K562 (cell line): ENCODE measurements at regions not wholly inside any gene's neighbourhood (a gene's known extent, or its start where the extent isn't known, plus 50 kb on each side); places are given as distances from the start of the nearest gene placed in this dataset.
A peak's percentile ranks its signal among the peaks of the same experiment; 100 is the strongest.

Experiments
- ATAC-seq: fragments of 200-7000 bp; cut with Tn5 transposase; 3 replicates; pipeline ENCODE4 v1.9.1; 2020; ENCODE audit warnings: moderate library complexity
- BruUV-seq: library from RNA; stranded (reverse); fragments of 400-500 nt; replicated peaks from 2 replicates; lab custom pipeline; 2021; lab: Mats Ljungman, UMichigan
- CTCF ChIA-PET: fragments of 300-600 bp; formaldehyde crosslinking; extraction: SDS; loops from one replicate; lab custom pipeline; 2021; ENCODE audit warnings: low intra/inter-chr PET ratio; lab: Yijun Ruan, JAX
- POLR2A ChIA-PET: fragments of 300-600, 350-650 bp; sonication (Branson Sonifier 250); formaldehyde crosslinking; extraction: SDS; loops from one replicate; lab custom pipeline; 2021; ENCODE audit warnings: antibody characterized with exemption, inconsistent platforms; lab: Yijun Ruan, JAX
- DNase-seq, 4 experiments: peaks; one replicate each; pipeline versions ENCODE4 v3.0.0 to v3.0.0-alpha.2; 2011 to 2018; ENCODE audit warnings: low spot score in 3 of 4, mixed read lengths in 3 of 4; ENCODE audit errors: extremely low read depth in 1 of 4
- FAIRE-seq: peaks from 2 replicates; lab custom pipeline; 2011; peaks lifted over from hg19 to GRCh38; lab: Jason Lieb, UNC
- H2AFZ ChIP-seq: 2 replicates; pipeline ENCODE4 v1.6.0; 2011; ENCODE audit warnings: low read depth, low read length, control low read depth, inconsistent platforms
- H3K27ac ChIP-seq: fragments of 200-600 bp; 3 replicates; pipeline ENCODE4 v1.8.0; 2011; ENCODE audit warnings: low read depth, mild to moderate bottlenecking, control low read depth, inconsistent platforms, low read length, moderate library complexity, mixed read lengths; ENCODE audit errors: extremely low read depth
- H3K27me3 ChIP-seq, 2 experiments: fragments of 300-600 bp in 1 of 2; 2 replicates in 1 of 2; 3 replicates in 1 of 2; pipeline versions ENCODE4 v1.6.0 to v1.8.0; 2011; ENCODE audit warnings: inconsistent platforms in 2 of 2, low read length in 2 of 2, mild to moderate bottlenecking in 1 of 2, mixed read lengths in 1 of 2, moderate library complexity in 1 of 2; ENCODE audit not compliant: control insufficient read depth in 2 of 2, insufficient read depth in 2 of 2
- H3K36me3 ChIP-seq: fragments of 300-600 bp; 3 replicates; pipeline ENCODE4 v1.8.0; 2011; ENCODE audit warnings: mild to moderate bottlenecking, low read length, inconsistent platforms; ENCODE audit not compliant: control insufficient read depth, insufficient read depth
- H3K4me1 ChIP-seq, 2 experiments: fragments of 200-600 bp in 1 of 2; replicated peaks in 1 of 2; 2 replicates in 1 of 2; 3 replicates in 1 of 2; pipeline versions ENCODE4 v1.5.1 to v1.8.0; 2011; ENCODE audit warnings: inconsistent platforms in 2 of 2, low read length in 2 of 2, mild to moderate bottlenecking in 1 of 2, mixed read lengths in 1 of 2, moderate library complexity in 1 of 2; ENCODE audit not compliant: control insufficient read depth in 2 of 2, insufficient read depth in 2 of 2
- H3K4me2 ChIP-seq: 2 replicates; pipeline ENCODE4 v1.6.1; 2011; ENCODE audit warnings: low read length, control low read depth, inconsistent platforms, mixed read lengths; ENCODE audit not compliant: insufficient read depth
- H3K4me3 ChIP-seq: fragments of 200-600 bp; sonication (generic), shearing (Covaris generic); 2 replicates; pipeline ENCODE4 v1.5.1; 2016; ENCODE audit warnings: control low read depth, inconsistent platforms
- H3K79me2 ChIP-seq: fragments of 200-600 bp; 3 replicates; pipeline ENCODE4 v1.8.0; 2011; ENCODE audit warnings: low read length, inconsistent platforms; ENCODE audit not compliant: control insufficient read depth, insufficient read depth
- H3K9ac ChIP-seq, 2 experiments: 2 replicates each; pipeline versions ENCODE4 v1.6.0 to v1.6.1; 2011; ENCODE audit warnings: low read depth in 2 of 2, low read length in 2 of 2, control low read depth in 1 of 2, inconsistent platforms in 1 of 2, mild to moderate bottlenecking in 1 of 2, mixed read lengths in 1 of 2; ENCODE audit not compliant: insufficient read depth in 1 of 2
- H3K9me1 ChIP-seq: one replicate; pipeline ENCODE4 v1.6.0; 2011; ENCODE audit warnings: inconsistent platforms, mild to moderate bottlenecking, low read length, moderate library complexity; ENCODE audit not compliant: control insufficient read depth, insufficient read depth
- H3K9me3 ChIP-seq: replicated peaks from 2 replicates; pipeline ENCODE4 v1.5.1; 2011; ENCODE audit warnings: low read depth, low read length, inconsistent platforms; ENCODE audit not compliant: control insufficient read depth, insufficient read depth
- H4K20me1 ChIP-seq: replicated peaks from 2 replicates; pipeline ENCODE4 v1.6.1; 2011; ENCODE audit warnings: low read length, inconsistent platforms, mixed read lengths; ENCODE audit not compliant: control insufficient read depth, insufficient read depth
- BHLHE40 ChIP-seq: IDR thresholded peaks from 2 replicates; pipeline ENCODE4 v1.6.1; 2011; ENCODE audit warnings: low read length, improper control_type of control experiment
- GATA2 ChIP-seq: sonication (generic); formaldehyde crosslinking; IDR thresholded peaks from 2 replicates; pipeline ENCODE4 v1.4.0; 2020; ENCODE audit warnings: mild to moderate bottlenecking, missing genetic modification reagents
- MCM3 ChIP-seq: fragments of 450-650 bp; IDR thresholded peaks from 2 replicates; pipeline ENCODE4 v1.6.1; 2016
- NCOA6 ChIP-seq: fragments of 450-650 bp; IDR thresholded peaks from 2 replicates; pipeline ENCODE4 v1.6.1; 2017; ENCODE audit warnings: mild to moderate bottlenecking
- NFE2L1 ChIP-seq: fragments of 450-650 bp; IDR thresholded peaks from 2 replicates; pipeline ENCODE4 v1.6.1; 2016; ENCODE audit warnings: missing genetic modification characterization, low read depth, mild to moderate bottlenecking, missing compliant biosample characterization, moderate library complexity, borderline replicate concordance
- NR2C2 ChIP-seq, 2 experiments: fragments of 200-800 bp in 1 of 2; sonication (Bioruptor generic) in 1 of 2; sonication (generic) in 1 of 2; formaldehyde crosslinking in 1 of 2; IDR thresholded peaks; 2 replicates each; pipeline versions ENCODE4 v1.6.1 to v1.8.0; 2016 to 2022; ENCODE audit warnings: mild to moderate bottlenecking in 1 of 2, missing compliant biosample characterization in 1 of 2, missing genetic modification characterization in 1 of 2, missing genetic modification reagents in 1 of 2
- RCOR1 ChIP-seq, 2 experiments: IDR thresholded peaks; 2 replicates each; pipeline ENCODE4 v1.6.1; 2012; ENCODE audit warnings: low read depth in 2 of 2, low read length in 2 of 2, borderline replicate concordance in 1 of 2, improper control_type of control experiment in 1 of 2
- SP1 ChIP-seq: sonication (generic); formaldehyde crosslinking; IDR thresholded peaks from 2 replicates; pipeline ENCODE4 v1.8.1; 2022; ENCODE audit warnings: mild to moderate bottlenecking, missing genetic modification reagents
- TCF3 ChIP-seq: sonication (generic); formaldehyde crosslinking; IDR thresholded peaks from 2 replicates; pipeline ENCODE4 v1.4.0; 2020; ENCODE audit warnings: mild to moderate bottlenecking, missing genetic modification reagents
- ZFP1 ChIP-seq: fragments of 450-650 bp; formaldehyde crosslinking; IDR thresholded peaks from 2 replicates; pipeline ENCODE4 v1.4.0; 2020; ENCODE audit warnings: mild to moderate bottlenecking, mixed read lengths
- ZNF253 ChIP-seq: fragments of 250-450 bp; sonication (Bioruptor Pico); conservative IDR thresholded peaks from 2 replicates; pipeline ENCODE4 v1.6.1; 2021; ENCODE audit warnings: mild to moderate bottlenecking
- ZNF384 ChIP-seq: IDR thresholded peaks from 2 replicates; pipeline ENCODE4 v1.6.1; 2012; ENCODE audit warnings: low read depth, low read length, improper control_type of control experiment
- WGBS: fragments of 100-300 bp; shearing (Covaris generic); methylation state at CpG from one replicate; pipeline ENCODE4 v1.1.6; 2016; ENCODE audit warnings: low coverage, mixed read lengths; ENCODE audit not compliant: insufficient coverage; ENCODE audit errors: missing lambda C conversion rate; 5-methylcytosine and 5-hydroxymethylcytosine counted together
- in situ Hi-C: fragments of 300-500 bp; cut with MboI; formaldehyde crosslinking; loops from 4 replicates; pipeline ENCODE4 v1.15.0; 2018; ENCODE audit warnings: inconsistent platforms, mixed read lengths
- intact Hi-C: fragments of 100-400 bp; cut with micrococcal nuclease; formaldehyde crosslinking; loops from 2 replicates; pipeline ENCODE4 v1.14.2; 2022
- TF ChIP-seq, protein P1 (sequence below): fragments of 250-450 bp; sonication (Bioruptor Pico); IDR thresholded peaks from 2 replicates; pipeline ENCODE4 v1.6.1; 2021; ENCODE audit warnings: mild to moderate bottlenecking
- TF ChIP-seq, protein P2 (sequence below): fragments of 450-650 bp; formaldehyde crosslinking; IDR thresholded peaks from 2 replicates; pipeline ENCODE4 v1.4.0; 2022; ENCODE audit warnings: missing genetic modification characterization
- TF ChIP-seq, protein P3 (sequence below): sonication (generic); formaldehyde crosslinking; IDR thresholded peaks from 2 replicates; pipeline ENCODE4 v1.8.0; 2022; ENCODE audit warnings: mild to moderate bottlenecking, low read depth, missing genetic modification reagents
- TF ChIP-seq, protein P4 (sequence below): sonication (generic); formaldehyde crosslinking; IDR thresholded peaks from 2 replicates; pipeline ENCODE4 v1.8.0; 2022; ENCODE audit warnings: missing genetic modification reagents, mild to moderate bottlenecking, borderline replicate concordance

DNA sequence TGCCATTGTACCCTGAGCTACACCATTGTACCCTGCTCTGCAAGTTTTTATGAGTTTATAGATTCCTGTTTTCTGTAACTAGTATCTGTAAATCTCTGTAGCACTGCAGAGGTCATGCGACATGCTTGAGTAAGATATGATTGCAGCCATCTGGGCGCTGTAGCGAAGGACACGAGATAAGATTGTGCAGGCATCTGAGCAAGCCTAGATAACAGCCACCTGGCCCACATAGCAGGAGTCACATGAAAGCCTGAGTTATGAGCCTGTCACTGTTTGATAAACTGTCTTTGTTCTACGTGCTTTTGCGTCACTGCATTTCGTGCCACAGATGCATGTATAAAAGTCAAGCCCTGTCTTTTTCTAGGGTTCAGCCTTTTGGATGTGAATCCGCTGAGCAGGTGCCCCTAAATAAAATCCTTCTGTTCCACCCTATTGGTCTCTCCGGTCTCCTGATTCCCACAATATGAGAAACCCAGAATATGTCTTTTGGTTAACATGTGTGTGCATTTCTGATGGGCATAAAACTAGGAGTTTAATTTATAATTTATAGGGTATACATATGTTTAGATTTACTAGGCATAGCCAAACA, 327.6 kb upstream of the MAOA start (continued):
- TF ChIP-seq, protein P1, sequence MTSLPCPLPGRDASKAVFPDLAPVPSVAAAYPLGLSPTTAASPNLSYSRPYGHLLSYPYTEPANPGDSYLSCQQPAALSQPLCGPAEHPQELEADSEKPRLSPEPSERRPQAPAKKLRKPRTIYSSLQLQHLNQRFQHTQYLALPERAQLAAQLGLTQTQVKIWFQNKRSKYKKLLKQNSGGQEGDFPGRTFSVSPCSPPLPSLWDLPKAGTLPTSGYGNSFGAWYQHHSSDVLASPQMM (CRISPR knock-in tag), result no peak
- TF ChIP-seq NFE2L1 (no peak), RCOR1 (IDR thresholded peaks at IDR 0.05; ENCODE audit: borderline replicate concordance in 1 of 2, low read depth in 2 of 2, low read length in 2 of 2) (peak in 1 of 2 experiments; percentile 78; a peak in 2 of 4 replicates), BHLHE40 (peak; percentile 48; the same call in 1 of the 2 replicates), NCOA6 (no peak), ZNF253 (CRISPR knock-in tag) (no peak), TCF3 (CRISPR knock-in tag) (peak; percentile 90), SP1 (CRISPR knock-in tag) (no peak), GATA2 (peak; percentile 63), NR2C2 (CRISPR knock-in tag; IDR thresholded peaks at IDR 0.05) (no peak), NR2C2 (tag; IDR thresholded peaks at IDR 0.05) (0 out of 2 replicates have a peak, but pooled peaks have one; percentile 22)

DNA sequence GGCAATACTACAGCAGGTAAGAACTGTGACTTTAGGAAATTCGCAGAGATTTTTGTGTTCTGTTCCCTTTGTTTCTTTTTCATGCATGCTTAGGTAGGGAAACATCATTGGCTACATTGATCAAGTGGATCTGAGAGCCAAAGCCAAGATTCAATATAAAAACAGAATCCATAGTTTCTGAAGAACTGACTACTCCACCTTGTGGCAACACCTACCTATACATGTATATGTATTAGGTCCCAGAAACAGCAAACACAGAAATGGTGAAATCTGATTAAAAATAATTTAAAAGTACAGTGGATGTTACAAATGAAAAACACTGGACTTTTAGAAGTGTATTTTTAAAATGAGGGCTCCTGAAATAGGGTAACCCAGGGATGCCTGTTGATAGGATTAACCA, 322.6 kb upstream of the MAOA start:
- Histone ChIP-seq H3K4me2 (no peak overlapping the region), H2AFZ (no peak overlapping the region), H3K4me3 (no peak overlapping the region), H3K27ac (no peak overlapping the region), H3K9me3 (no peaks in the 10 kb centered on the region), H3K79me2 (no peaks in the 10 kb centered on the region), H3K9ac (no peak overlapping the region), H3K4me1 (no peaks in the 10 kb centered on the region), H4K20me1 (no peaks in the 10 kb centered on the region), H3K36me3 (no peaks in the 10 kb centered on the region), H3K9me1 (no peaks in the 10 kb centered on the region), H3K27me3 (no peaks in the 10 kb centered on the region)
- TF ChIP-seq, protein P2, sequence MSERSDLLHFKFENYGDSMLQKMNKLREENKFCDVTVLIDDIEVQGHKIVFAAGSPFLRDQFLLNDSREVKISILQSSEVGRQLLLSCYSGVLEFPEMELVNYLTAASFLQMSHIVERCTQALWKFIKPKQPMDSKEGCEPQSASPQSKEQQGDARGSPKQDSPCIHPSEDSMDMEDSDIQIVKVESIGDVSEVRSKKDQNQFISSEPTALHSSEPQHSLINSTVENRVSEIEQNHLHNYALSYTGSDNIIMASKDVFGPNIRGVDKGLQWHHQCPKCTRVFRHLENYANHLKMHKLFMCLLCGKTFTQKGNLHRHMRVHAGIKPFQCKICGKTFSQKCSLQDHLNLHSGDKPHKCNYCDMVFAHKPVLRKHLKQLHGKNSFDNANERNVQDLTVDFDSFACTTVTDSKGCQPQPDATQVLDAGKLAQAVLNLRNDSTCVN (CRISPR knock-in tag), result no peak
- no peak for TF ChIP-seq ZNF384
- TF ChIP-seq MCM3, result no peak
- TF ChIP-seq, protein P3, sequence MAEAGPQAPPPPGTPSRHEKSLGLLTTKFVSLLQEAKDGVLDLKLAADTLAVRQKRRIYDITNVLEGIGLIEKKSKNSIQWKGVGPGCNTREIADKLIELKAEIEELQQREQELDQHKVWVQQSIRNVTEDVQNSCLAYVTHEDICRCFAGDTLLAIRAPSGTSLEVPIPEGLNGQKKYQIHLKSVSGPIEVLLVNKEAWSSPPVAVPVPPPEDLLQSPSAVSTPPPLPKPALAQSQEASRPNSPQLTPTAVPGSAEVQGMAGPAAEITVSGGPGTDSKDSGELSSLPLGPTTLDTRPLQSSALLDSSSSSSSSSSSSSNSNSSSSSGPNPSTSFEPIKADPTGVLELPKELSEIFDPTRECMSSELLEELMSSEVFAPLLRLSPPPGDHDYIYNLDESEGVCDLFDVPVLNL (CRISPR knock-in tag), result no peak
- TF ChIP-seq, protein P4, sequence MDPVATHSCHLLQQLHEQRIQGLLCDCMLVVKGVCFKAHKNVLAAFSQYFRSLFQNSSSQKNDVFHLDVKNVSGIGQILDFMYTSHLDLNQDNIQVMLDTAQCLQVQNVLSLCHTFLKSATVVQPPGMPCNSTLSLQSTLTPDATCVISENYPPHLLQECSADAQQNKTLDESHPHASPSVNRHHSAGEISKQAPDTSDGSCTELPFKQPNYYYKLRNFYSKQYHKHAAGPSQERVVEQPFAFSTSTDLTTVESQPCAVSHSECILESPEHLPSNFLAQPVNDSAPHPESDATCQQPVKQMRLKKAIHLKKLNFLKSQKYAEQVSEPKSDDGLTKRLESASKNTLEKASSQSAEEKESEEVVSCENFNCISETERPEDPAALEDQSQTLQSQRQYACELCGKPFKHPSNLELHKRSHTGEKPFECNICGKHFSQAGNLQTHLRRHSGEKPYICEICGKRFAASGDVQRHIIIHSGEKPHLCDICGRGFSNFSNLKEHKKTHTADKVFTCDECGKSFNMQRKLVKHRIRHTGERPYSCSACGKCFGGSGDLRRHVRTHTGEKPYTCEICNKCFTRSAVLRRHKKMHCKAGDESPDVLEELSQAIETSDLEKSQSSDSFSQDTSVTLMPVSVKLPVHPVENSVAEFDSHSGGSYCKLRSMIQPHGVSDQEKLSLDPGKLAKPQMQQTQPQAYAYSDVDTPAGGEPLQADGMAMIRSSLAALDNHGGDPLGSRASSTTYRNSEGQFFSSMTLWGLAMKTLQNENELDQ (CRISPR knock-in tag), result no peak
- no peak for TF ChIP-seq ZFP1
- BruUV-seq, result no TSS peak
- ATAC-seq (no peak), DNase-seq (no peak), FAIRE-seq (no peak)
- in situ Hi-C loops, result no loop called here
- ChIA-PET CTCF (no interaction called here), POLR2A (no interaction called here)
- WGBS, result 13% methylated on average over 1 of the region's 1 CpG
- intact Hi-C loops, result no loop called here
